ENCODE measurements at regions not wholly inside any gene's neighbourhood (a gene's known extent, or its start where the extent isn't known, plus 50 kb on each side); places are given as distances from the start of the nearest gene placed in this dataset.
A peak's percentile ranks its signal among the peaks of the same experiment; 100 is the strongest.

DNA sequence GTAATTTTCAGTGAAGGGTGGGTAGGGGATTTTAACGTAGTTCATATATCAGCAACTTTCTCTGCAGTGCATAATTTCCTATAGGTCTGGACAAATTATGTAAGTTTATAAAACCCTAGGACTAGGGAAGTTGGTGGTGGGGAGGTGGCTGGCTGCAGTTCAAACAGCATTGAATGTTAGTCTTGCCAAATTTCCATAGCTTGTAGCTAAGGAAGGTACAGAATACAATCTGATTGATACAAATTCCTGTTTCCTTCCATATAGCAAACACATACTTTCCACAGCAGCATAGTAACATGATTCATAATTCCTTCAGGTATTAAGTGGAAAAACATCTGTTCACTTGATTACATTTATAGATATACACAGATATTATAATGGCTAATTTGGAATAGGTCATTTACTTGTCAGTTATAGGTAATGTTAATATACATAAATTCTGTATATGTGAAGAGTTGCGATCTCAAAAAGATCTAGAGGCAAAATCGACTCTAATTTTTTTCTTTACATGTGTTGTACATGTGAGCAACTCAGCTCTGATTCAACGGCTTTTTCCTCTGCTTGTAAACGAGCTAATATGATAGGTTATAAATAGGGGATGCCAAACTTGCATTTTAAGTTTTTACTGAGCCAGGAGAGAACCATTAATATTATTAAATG, 233.4 kb upstream of the CSNK1A1L start:
- no peak for DNase-seq (ENCODE audit: low read depth)
- no peak for TF ChIP-seq CTCF (IDR thresholded peaks at IDR 0.05; ENCODE audit: low read depth, low read length, missing control alignments)
- no peak overlapping the region for H3K4me3 ChIP-seq (ENCODE audit: low read depth, low read length)
- in situ Hi-C loops (cut with HindIII; ENCODE audit: low sequenced_read_pairs): no loop called here

- TF ChIP-seq CTCF (IDR thresholded peaks at IDR 0.05; ENCODE audit: low read depth, low read length, missing control alignments): no peak
Observed at GRCh38 chr13:37326334-37326733, 220.9 kb upstream of the CSNK1A1L start.

DNA sequence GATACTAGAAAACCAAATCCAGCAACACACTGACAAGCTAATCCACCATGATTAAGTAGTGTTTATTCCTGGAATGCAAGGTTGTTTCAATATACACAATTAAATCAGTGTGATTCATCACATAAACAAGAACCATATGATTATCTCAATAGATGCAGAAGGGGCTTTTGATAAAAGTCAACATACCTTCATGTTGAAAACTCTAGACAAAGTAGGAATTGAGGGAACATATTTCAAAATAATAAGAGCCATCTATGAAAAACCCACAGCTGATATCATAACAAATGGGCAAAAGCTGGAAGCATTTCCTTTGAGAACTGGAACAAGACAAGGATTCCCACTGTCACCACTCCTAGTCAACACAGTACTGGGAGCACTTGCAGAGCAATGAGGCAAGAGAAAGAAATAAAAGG, 213.6 kb upstream of the CSNK1A1L start:
- no peak for TF ChIP-seq CTCF (IDR thresholded peaks at IDR 0.05; ENCODE audit: low read depth, low read length, missing control alignments)
- no peak overlapping the region for H3K4me3 ChIP-seq (ENCODE audit: low read depth, low read length)
- in situ Hi-C loops (cut with HindIII; ENCODE audit: low sequenced_read_pairs): no loop called here
- no peak for DNase-seq (ENCODE audit: low read depth)

More at GRCh38 chr13:37326334-37326733, 220.9 kb upstream of the CSNK1A1L start:
- DNase-seq (ENCODE audit: low read depth): no peak
- in situ Hi-C loops (cut with HindIII; ENCODE audit: low sequenced_read_pairs): no loop called here
- H3K4me3 ChIP-seq (ENCODE audit: low read depth, low read length): no peak overlapping the region

DNA sequence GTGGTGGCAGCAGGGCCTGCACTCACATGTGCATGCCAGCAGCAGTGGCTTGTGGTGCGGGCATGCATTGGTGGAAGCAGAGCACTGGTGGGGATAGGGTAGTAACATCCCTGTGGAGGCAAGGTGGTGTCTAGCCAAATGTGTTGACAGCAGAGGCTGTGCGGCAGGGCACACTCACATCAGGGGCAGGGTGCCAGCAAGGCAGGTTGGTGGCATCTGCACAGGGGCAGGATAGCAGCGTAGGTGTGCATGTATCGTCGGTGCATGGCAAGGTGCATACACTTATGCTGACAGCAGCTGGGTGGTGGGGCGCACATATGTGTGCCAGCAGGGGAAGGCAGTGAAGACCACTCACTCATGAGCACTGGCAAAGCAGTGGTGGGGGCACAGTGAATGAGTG, 211.5 kb upstream of the CSNK1A1L start:
- in situ Hi-C loops (cut with HindIII; ENCODE audit: low sequenced_read_pairs): no loop called here

DNA sequence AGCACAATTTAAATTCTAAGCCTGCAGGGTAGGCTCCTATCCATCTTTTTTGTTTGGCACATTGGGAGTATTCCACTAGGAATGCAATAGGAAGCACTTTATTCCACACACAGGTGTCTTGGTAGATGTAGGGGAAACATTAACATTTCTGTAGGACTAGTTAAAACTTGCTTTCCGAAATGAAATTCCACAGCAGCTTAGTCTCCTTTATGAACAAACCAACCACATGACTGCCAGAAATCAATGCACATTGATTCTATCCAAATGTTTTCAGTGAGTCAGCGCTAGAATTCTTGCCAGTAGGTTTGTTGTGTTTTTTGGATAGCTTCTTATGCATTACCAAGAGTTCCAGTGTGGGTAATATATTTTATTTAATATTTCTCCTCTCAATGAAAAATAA, 207.9 kb upstream of the CSNK1A1L start:
- peak; percentile 92 for DNase-seq (ENCODE audit: low read depth)
- no peak for TF ChIP-seq CTCF (IDR thresholded peaks at IDR 0.05; ENCODE audit: low read depth, low read length, missing control alignments)
- in situ Hi-C loops (cut with HindIII; ENCODE audit: low sequenced_read_pairs): no loop called here
- no peak overlapping the region for H3K4me3 ChIP-seq (ENCODE audit: low read depth, low read length)

More for the DNA sequence above, 211.5 kb upstream of the CSNK1A1L start:
- no peak overlapping the region for H3K4me3 ChIP-seq (ENCODE audit: low read depth, low read length)
- no peak for DNase-seq (ENCODE audit: low read depth)
- TF ChIP-seq CTCF (IDR thresholded peaks at IDR 0.05; ENCODE audit: low read depth, low read length, missing control alignments): no peak

GRCh38 chr13:37306778-37307544, 201.5 kb upstream of the CSNK1A1L start:
- DNase-seq (ENCODE audit: low read depth): peak; percentile 95
- in situ Hi-C loops (cut with HindIII; ENCODE audit: low sequenced_read_pairs): no loop called here
- H3K4me3 ChIP-seq (ENCODE audit: low read depth, low read length): no peak overlapping the region
- no peak for TF ChIP-seq CTCF (IDR thresholded peaks at IDR 0.05; ENCODE audit: low read depth, low read length, missing control alignments)
